A673 (cell line): ENCODE measurements at regions not wholly inside any gene's neighbourhood (a gene's known extent, or its start where the extent isn't known, plus 50 kb on each side); places are given as distances from the start of the nearest gene placed in this dataset.

Experiments
- BruUV-seq: library from RNA; stranded (reverse); fragments of 400-500 nt; replicated peaks from 2 replicates; lab custom pipeline; 2021; lab: Mats Ljungman, UMichigan
- CTCF ChIA-PET: fragments of 300-600 bp; sonication (Branson Sonifier 250); formaldehyde crosslinking; loops from one replicate; lab custom pipeline; 2022; ENCODE audit warnings: antibody characterized with exemption; lab: Charles Lee
- POLR2A ChIA-PET: fragments of 300-600 bp; sonication (Branson Sonifier 250); formaldehyde crosslinking; loops from one replicate; lab custom pipeline; 2022; ENCODE audit warnings: antibody characterized with exemption; ENCODE audit not compliant: low non-redundant PET; lab: Charles Lee
- DNase-seq: peaks from one replicate; pipeline ENCODE4 v3.0.0-alpha.2; 2015; ENCODE audit warnings: low spot score
- H3K27ac ChIP-seq: fragments of 200-600 bp; sonication (generic); 2 replicates; pipeline ENCODE4 v1.5.1; 2016; ENCODE audit warnings: mixed run types, low read depth, mild to moderate bottlenecking, mixed read lengths, antibody characterized with exemption, low read length; ENCODE audit not compliant: poor library complexity, severe bottlenecking
- H3K27me3 ChIP-seq: fragments of 200-600 bp; sonication (generic); replicated peaks from 2 replicates; pipeline ENCODE4 v1.6.1; 2017; ENCODE audit warnings: mixed run types, low read depth, mild to moderate bottlenecking, mixed read lengths, antibody characterized with exemption, low read length; ENCODE audit not compliant: insufficient read depth, poor library complexity
- H3K36me3 ChIP-seq: fragments of 200-600 bp; sonication (generic); 2 replicates; pipeline ENCODE4 v1.6.1; 2016; ENCODE audit warnings: mixed run types, mild to moderate bottlenecking, mixed read lengths, antibody characterized with exemption, low read length; ENCODE audit not compliant: insufficient read depth, poor library complexity, severe bottlenecking
- H3K4me1 ChIP-seq: fragments of 200-600 bp; sonication (generic); 2 replicates; pipeline ENCODE4 v1.6.1; 2017; ENCODE audit warnings: mixed run types, mild to moderate bottlenecking, mixed read lengths, antibody characterized with exemption, low read length; ENCODE audit not compliant: insufficient read depth, poor library complexity, severe bottlenecking
- H3K4me3 ChIP-seq: fragments of 200-600 bp; sonication (generic); 2 replicates; pipeline ENCODE4 v1.5.1; 2016; ENCODE audit warnings: low read depth, mixed run types, mild to moderate bottlenecking, mixed read lengths, low read length; ENCODE audit not compliant: poor library complexity, severe bottlenecking
- H3K9me3 ChIP-seq: fragments of 200-600 bp; sonication (generic); 2 replicates; pipeline ENCODE4 v1.6.1; 2016; ENCODE audit warnings: mixed run types, low read depth, mild to moderate bottlenecking, mixed read lengths, antibody characterized with exemption, low read length; ENCODE audit not compliant: poor library complexity, severe bottlenecking
- EZH2 ChIP-seq: fragments of 200-600 bp; sonication (generic); IDR thresholded peaks from 2 replicates; pipeline ENCODE4 v1.6.1; 2017; ENCODE audit warnings: borderline replicate concordance, low read depth, mild to moderate bottlenecking, mixed read lengths, antibody characterized with exemption, low read length; ENCODE audit not compliant: poor library complexity, severe bottlenecking
- intact Hi-C: fragments of 100-400 bp; cut with micrococcal nuclease; formaldehyde crosslinking; loops from one replicate; pipeline ENCODE4 v1.10.0; 2022; ENCODE audit not compliant: unreplicated experiment
- TF ChIP-seq, protein P1 (sequence below): fragments of 300-800, 200-600 bp; sonication (generic); conservative IDR thresholded peaks from 2 replicates; pipeline ENCODE4 v1.5.1; 2017; ENCODE audit warnings: low read depth, mild to moderate bottlenecking, antibody characterized with exemption, low read length, moderate library complexity, mixed read lengths

DNA sequence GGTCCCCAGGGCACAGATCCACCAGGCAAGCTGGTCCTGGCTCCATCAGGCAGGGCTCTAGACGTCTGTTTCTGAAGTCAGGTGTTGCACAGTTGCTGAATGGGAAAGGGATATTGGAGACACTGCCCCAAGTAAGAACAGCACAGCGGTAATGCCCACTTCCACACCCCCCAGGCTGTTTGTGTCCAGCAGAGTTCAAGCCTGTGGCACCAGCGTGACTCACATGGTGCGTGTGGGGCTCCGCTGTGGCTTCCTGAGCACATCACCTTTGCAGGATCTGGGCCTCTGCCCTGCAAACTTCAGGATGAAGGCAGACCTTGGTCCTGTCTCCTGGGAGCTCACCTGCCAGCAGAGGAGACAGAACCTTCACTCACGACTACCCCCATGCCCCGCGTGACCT, 203.3 kb downstream of the TFCP2L1 start:
- H3K27me3 ChIP-seq = no peaks in the 10 kb centered on the region
- TF ChIP-seq, protein P1, sequence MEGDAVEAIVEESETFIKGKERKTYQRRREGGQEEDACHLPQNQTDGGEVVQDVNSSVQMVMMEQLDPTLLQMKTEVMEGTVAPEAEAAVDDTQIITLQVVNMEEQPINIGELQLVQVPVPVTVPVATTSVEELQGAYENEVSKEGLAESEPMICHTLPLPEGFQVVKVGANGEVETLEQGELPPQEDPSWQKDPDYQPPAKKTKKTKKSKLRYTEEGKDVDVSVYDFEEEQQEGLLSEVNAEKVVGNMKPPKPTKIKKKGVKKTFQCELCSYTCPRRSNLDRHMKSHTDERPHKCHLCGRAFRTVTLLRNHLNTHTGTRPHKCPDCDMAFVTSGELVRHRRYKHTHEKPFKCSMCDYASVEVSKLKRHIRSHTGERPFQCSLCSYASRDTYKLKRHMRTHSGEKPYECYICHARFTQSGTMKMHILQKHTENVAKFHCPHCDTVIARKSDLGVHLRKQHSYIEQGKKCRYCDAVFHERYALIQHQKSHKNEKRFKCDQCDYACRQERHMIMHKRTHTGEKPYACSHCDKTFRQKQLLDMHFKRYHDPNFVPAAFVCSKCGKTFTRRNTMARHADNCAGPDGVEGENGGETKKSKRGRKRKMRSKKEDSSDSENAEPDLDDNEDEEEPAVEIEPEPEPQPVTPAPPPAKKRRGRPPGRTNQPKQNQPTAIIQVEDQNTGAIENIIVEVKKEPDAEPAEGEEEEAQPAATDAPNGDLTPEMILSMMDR = no peak
- no peak for TF ChIP-seq EZH2
- BruUV-seq = no TSS peak
- H3K4me1 ChIP-seq = no peaks in the 10 kb centered on the region
- ChIA-PET CTCF (no interaction called here), POLR2A (no interaction called here)
- no peaks in the 10 kb centered on the region for H3K36me3 ChIP-seq
- intact Hi-C loops = loop anchor here (5.0 kb wide), 1 partner anchor 636 kb away; no protein-coding TSS in a partner anchor
- no peak for DNase-seq
- H3K27ac ChIP-seq = no peak overlapping the region
- H3K9me3 ChIP-seq = no peaks in the 10 kb centered on the region
- no peak overlapping the region for H3K4me3 ChIP-seq

DNA sequence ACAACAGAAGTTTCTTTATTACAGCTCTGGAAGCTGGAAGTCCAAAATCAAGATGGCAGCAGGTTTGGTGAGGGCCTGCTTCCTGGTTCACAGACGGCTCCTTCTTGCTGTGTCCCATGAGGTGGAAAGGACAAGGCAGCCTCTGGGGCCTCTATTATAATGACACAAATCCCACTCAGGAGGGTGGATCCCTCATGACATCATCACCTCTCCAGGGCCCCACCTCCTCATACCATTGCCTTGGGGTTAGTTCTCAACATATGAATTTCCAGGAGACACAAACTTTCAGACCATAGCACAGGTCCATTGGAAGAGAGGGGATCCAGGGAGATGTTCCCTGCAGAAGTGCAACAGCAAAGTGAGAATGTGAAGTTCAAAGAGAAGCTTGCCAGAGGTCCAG, 202.8 kb downstream of the TFCP2L1 start:
- intact Hi-C loops = loop anchor here (5.0 kb wide), 1 partner anchor 635 kb away; no protein-coding TSS in a partner anchor
- Histone ChIP-seq H3K27me3 (no peaks in the 10 kb centered on the region), H3K27ac (no peak overlapping the region), H3K9me3 (no peaks in the 10 kb centered on the region), H3K4me1 (no peaks in the 10 kb centered on the region), H3K4me3 (no peak overlapping the region), H3K36me3 (no peaks in the 10 kb centered on the region)
- TF ChIP-seq, protein P1 = no peak
- no peak for TF ChIP-seq EZH2
- ChIA-PET POLR2A (no interaction called here), CTCF (interaction anchor here (0.6 kb wide), 1 partner anchor 13 kb away, joined by 3 read pairs; no protein-coding TSS in a partner anchor)
- DNase-seq = no peak
- no TSS peak for BruUV-seq

DNA sequence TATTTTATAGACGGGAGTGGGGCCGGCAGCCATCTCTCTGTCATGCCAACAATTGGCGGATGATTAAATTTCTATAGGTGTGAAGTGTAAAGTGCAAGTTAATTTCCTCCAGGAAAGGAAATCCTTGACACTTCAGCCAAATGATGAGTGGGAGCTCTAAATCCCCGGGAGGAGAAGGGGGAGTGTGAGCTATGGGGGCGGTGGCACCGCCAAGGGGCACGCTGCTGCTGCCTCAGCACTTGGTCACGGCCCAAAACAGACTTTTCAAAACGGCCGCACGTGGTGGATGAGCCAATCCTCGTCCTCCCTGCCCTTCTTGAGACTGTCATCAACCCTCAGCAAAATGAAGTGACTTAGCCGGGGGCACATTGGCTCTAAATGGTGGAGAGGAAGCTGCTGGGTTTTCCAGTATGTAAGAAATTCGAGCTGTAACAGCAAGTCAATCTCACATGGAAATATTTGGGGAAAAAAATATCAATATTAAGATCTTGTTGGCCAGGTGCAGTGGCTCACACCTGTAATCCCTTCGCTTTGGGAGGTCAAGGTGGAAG, 200.8 kb downstream of the TFCP2L1 start:
- intact Hi-C loops = loop anchor here (5.0 kb wide), 1 partner anchor 633 kb away; no protein-coding TSS in a partner anchor
- CTCF ChIA-PET = interaction anchor here (0.6 to 1.3 kb wide), 4 partner anchors 9 to 771 kb away, joined by 3 to 5 read pairs (median 4); no protein-coding TSS in a partner anchor
- TF ChIP-seq, protein P1 = no peak
- no peak for TF ChIP-seq EZH2

More for the DNA sequence above, 200.8 kb downstream of the TFCP2L1 start:
- H3K4me1 ChIP-seq = peaks cover 7% of the 10 kb centered on the region
- H3K27ac ChIP-seq = no peak overlapping the region
- H3K27me3 ChIP-seq = no peaks in the 10 kb centered on the region
- no TSS peak for BruUV-seq
- H3K4me3 ChIP-seq = no peak overlapping the region
- DNase-seq = no peak
- POLR2A ChIA-PET = no interaction called here
- H3K9me3 ChIP-seq = no peaks in the 10 kb centered on the region
- H3K36me3 ChIP-seq = no peaks in the 10 kb centered on the region
